ENCODE measurements at regions not wholly inside any gene's neighbourhood (a gene's known extent, or its start where the extent isn't known, plus 50 kb on each side); places are given as distances from the start of the nearest gene placed in this dataset.

DNA sequence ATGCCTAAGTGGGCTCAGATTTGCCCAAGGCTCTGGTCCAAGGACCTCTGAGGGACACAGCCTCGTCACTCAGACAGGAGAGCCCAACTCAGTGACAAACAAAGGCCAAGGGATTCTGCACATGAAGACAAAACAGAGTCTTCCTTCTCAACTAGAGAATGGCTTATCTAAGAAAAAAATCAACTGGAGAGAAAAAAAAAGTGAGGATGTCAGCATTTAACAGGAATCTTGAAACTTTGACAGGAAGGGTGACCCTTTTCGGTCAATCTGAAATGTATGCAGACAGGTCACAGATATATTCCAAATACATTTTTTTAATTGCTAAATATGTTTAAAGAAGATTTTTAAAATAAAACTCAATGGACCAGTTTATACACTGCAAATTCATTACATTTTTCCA, 154.5 kb downstream of the ETS2 start:
- Histone ChIP-seq H2BK20ac (ENCODE audit: low read depth, low read length) (peak overlapping the region; percentile 32; the same call in 1 of the 2 replicates), H2AK9ac (replicated peaks; ENCODE audit: low read depth, low read length, poor library complexity) (no peak overlapping the region), H3K4me1 (ENCODE audit: control insufficient read depth, insufficient read depth, low read length) (peaks cover 34% of the 10 kb centered on the region), H2BK120ac (ENCODE audit: low read depth, low read length) (peak overlapping the region; percentile 81; the same call in 1 of the 2 replicates), H3K23ac (ENCODE audit: low read depth, low read length) (no peak overlapping the region), H4K5ac (ENCODE audit: low read depth, low read length) (peak overlapping the region; percentile 10; the same call in 1 of the 2 replicates), H2AFZ (replicated peaks; ENCODE audit: low read length, poor library complexity) (no peak overlapping the region), H3K36me3 (ENCODE audit: control insufficient read depth, insufficient read depth, low read length) (no peaks in the 10 kb centered on the region), H4K8ac (ENCODE audit: low read depth in 2 of 2, low read length in 2 of 2) (peak overlapping the region; percentile 22 to 67; a peak in 2 of 4 replicates), H2AK5ac (ENCODE audit: low read depth, low read length) (peak overlapping the region; percentile 88), H3K27me3 (ENCODE audit: control insufficient read depth, insufficient read depth, low read length) (no peaks in the 10 kb centered on the region), H3K9me3 (ENCODE audit: control insufficient read depth, insufficient read depth, low read length) (no peaks in the 10 kb centered on the region; the same call in 1 of the 2 replicates), H2BK15ac (ENCODE audit: low read depth, low read length) (0 out of 3 replicates have a peak overlapping the region, but pooled peaks have one; percentile 43), H3K14ac (replicated peaks; ENCODE audit: low read depth, low read length) (peak overlapping the region; percentile 49; the same call in 1 of the 2 replicates), H4K20me1 (ENCODE audit: insufficient read depth, low read length) (no peaks in the 10 kb centered on the region), H3K79me1 (ENCODE audit: low read depth in 1 of 2, low read length in 2 of 2) (no peaks in the 10 kb centered on the region), H3K4ac (ENCODE audit: low read depth, low read length) (peak overlapping the region; percentile 55; the same call in 1 of the 2 replicates), H4K91ac (ENCODE audit: insufficient read depth, low read depth, low read length) (peak overlapping the region; percentile 57; the same call in 1 of the 2 replicates), H3K27ac (ENCODE audit: insufficient read depth, low read length) (no peak overlapping the region), H3K4me2 (ENCODE audit: low read depth, low read length) (no peak overlapping the region), H3K4me3 (ENCODE audit: insufficient read depth, low read depth, low read length) (no peak overlapping the region), H3K56ac (ENCODE audit: extremely low read depth, insufficient read depth, low read length) (no peak overlapping the region), H3K9me1 (ENCODE audit: insufficient read depth, low read length) (peaks cover 34% of the 10 kb centered on the region), H2BK5ac (ENCODE audit: low read depth, low read length, poor library complexity, severe bottlenecking) (no peak overlapping the region), H3K9ac (ENCODE audit: low read depth, low read length) (no peak overlapping the region), H3K18ac (ENCODE audit: low read depth, low read length) (peak overlapping the region; percentile 71)
- no TSS peak for BruUV-seq (replicated peaks)
- ChIA-PET POLR2A (ENCODE audit: unreplicated experiment) (no interaction called here), CTCF (no interaction called here)
- dilution Hi-C loops (cut with HindIII; ENCODE audit: low sequenced_read_pairs, unreplicated experiment) (no loop called here), in situ Hi-C loops (cut with MboI; ENCODE audit: low sequenced_read_pairs) (no loop called here), intact Hi-C loops (cut with micrococcal nuclease) (no loop called here)
- DNase-seq (no peak), ATAC-seq (ENCODE audit: low read depth) (no peak)
- TF ChIP-seq SMC3 (IDR thresholded peaks at IDR 0.05; ENCODE audit: low read depth, low read length), result no peak
- TF ChIP-seq RCOR1 (IDR thresholded peaks at IDR 0.05; ENCODE audit: insufficient replicate concordance, low read length), result no peak
- TF ChIP-seq, protein P1, sequence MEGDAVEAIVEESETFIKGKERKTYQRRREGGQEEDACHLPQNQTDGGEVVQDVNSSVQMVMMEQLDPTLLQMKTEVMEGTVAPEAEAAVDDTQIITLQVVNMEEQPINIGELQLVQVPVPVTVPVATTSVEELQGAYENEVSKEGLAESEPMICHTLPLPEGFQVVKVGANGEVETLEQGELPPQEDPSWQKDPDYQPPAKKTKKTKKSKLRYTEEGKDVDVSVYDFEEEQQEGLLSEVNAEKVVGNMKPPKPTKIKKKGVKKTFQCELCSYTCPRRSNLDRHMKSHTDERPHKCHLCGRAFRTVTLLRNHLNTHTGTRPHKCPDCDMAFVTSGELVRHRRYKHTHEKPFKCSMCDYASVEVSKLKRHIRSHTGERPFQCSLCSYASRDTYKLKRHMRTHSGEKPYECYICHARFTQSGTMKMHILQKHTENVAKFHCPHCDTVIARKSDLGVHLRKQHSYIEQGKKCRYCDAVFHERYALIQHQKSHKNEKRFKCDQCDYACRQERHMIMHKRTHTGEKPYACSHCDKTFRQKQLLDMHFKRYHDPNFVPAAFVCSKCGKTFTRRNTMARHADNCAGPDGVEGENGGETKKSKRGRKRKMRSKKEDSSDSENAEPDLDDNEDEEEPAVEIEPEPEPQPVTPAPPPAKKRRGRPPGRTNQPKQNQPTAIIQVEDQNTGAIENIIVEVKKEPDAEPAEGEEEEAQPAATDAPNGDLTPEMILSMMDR (conservative IDR thresholded peaks at IDR 0.05; ENCODE audit: low read depth, low read length), result no peak
- TF ChIP-seq MAFK (IDR thresholded peaks at IDR 0.05; ENCODE audit: low read depth, low read length), result peak; percentile 71
- WGBS, 2 experiments (ENCODE audit: extremely low coverage in 2 of 2, insufficient read length in 1 of 2), result no CpG with 5 or more reads among the region's 2 CpGs
